ENCODE measurements at regions not wholly inside any gene's neighbourhood (a gene's known extent, or its start where the extent isn't known, plus 50 kb on each side); places are given as distances from the start of the nearest gene placed in this dataset.

- H3K36me3 ChIP-seq (replicated peaks; ENCODE audit: control insufficient read depth, insufficient read depth, low read length) = no peaks in the 10 kb centered on the region
- no peak for DNase-seq
- H3K4me3 ChIP-seq (ENCODE audit: insufficient read depth, low read depth, low read length) = no peak overlapping the region
- no peaks in the 10 kb centered on the region for H3K27me3 ChIP-seq (ENCODE audit: control insufficient read depth, insufficient read depth, low read length)
Observed at GRCh38 chr4:136489101-136489500, 1043.2 kb downstream of the PCDH18 start.

- no peaks in the 10 kb centered on the region for H3K27me3 ChIP-seq (ENCODE audit: control insufficient read depth, insufficient read depth, low read length)
- H3K4me3 ChIP-seq (ENCODE audit: insufficient read depth, low read depth, low read length) = no peak overlapping the region
- DNase-seq = no peak
- H3K36me3 ChIP-seq (replicated peaks; ENCODE audit: control insufficient read depth, insufficient read depth, low read length) = no peaks in the 10 kb centered on the region
Observed at GRCh38 chr4:136484996-136485395, 1047.3 kb downstream of the PCDH18 start.

GRCh38 chr4:136476753-136477152, 1055.5 kb downstream of the PCDH18 start:
- Histone ChIP-seq H3K27me3 (ENCODE audit: control insufficient read depth, insufficient read depth, low read length) (no peaks in the 10 kb centered on the region), H3K4me3 (ENCODE audit: insufficient read depth, low read depth, low read length) (no peak overlapping the region), H3K36me3 (replicated peaks; ENCODE audit: control insufficient read depth, insufficient read depth, low read length) (no peaks in the 10 kb centered on the region)
- DNase-seq = no peak

GRCh38 chr4:136471051-136471450, 1061.2 kb downstream of the PCDH18 start:
- DNase-seq = no peak
- H3K36me3 ChIP-seq (replicated peaks; ENCODE audit: control insufficient read depth, insufficient read depth, low read length) = no peaks in the 10 kb centered on the region

GRCh38 chr4:136465691-136466090, 1066.6 kb downstream of the PCDH18 start:
- H3K36me3 ChIP-seq (replicated peaks; ENCODE audit: control insufficient read depth, insufficient read depth, low read length) = no peaks in the 10 kb centered on the region
- no peak overlapping the region for H3K4me3 ChIP-seq (ENCODE audit: insufficient read depth, low read depth, low read length)
- no peaks in the 10 kb centered on the region for H3K27me3 ChIP-seq (ENCODE audit: control insufficient read depth, insufficient read depth, low read length)
- DNase-seq = no peak

More at GRCh38 chr4:136471051-136471450, 1061.2 kb downstream of the PCDH18 start:
- H3K4me3 ChIP-seq (ENCODE audit: insufficient read depth, low read depth, low read length) = no peak overlapping the region
- H3K27me3 ChIP-seq (ENCODE audit: control insufficient read depth, insufficient read depth, low read length) = no peaks in the 10 kb centered on the region

- Histone ChIP-seq H3K4me3 (ENCODE audit: insufficient read depth, low read depth, low read length) (no peak overlapping the region), H3K36me3 (replicated peaks; ENCODE audit: control insufficient read depth, insufficient read depth, low read length) (no peaks in the 10 kb centered on the region), H3K27me3 (ENCODE audit: control insufficient read depth, insufficient read depth, low read length) (no peaks in the 10 kb centered on the region)
- DNase-seq = no peak
Observed at GRCh38 chr4:136463941-136464340, 1068.4 kb downstream of the PCDH18 start.

GRCh38 chr4:136461533-136461932, 1070.8 kb downstream of the PCDH18 start:
- no peak for DNase-seq
- Histone ChIP-seq H3K27me3 (ENCODE audit: control insufficient read depth, insufficient read depth, low read length) (no peaks in the 10 kb centered on the region), H3K4me3 (ENCODE audit: insufficient read depth, low read depth, low read length) (no peak overlapping the region), H3K36me3 (replicated peaks; ENCODE audit: control insufficient read depth, insufficient read depth, low read length) (no peaks in the 10 kb centered on the region)

GRCh38 chr4:136458326-136458725, 1074.0 kb downstream of the PCDH18 start:
- Histone ChIP-seq H3K27me3 (ENCODE audit: control insufficient read depth, insufficient read depth, low read length) (no peaks in the 10 kb centered on the region), H3K36me3 (replicated peaks; ENCODE audit: control insufficient read depth, insufficient read depth, low read length) (no peaks in the 10 kb centered on the region), H3K4me3 (ENCODE audit: insufficient read depth, low read depth, low read length) (no peak overlapping the region)
- DNase-seq = no peak

GRCh38 chr4:136457577-136457976, 1074.7 kb downstream of the PCDH18 start:
- H3K27me3 ChIP-seq (ENCODE audit: control insufficient read depth, insufficient read depth, low read length) = no peaks in the 10 kb centered on the region
- no peaks in the 10 kb centered on the region for H3K36me3 ChIP-seq (replicated peaks; ENCODE audit: control insufficient read depth, insufficient read depth, low read length)
- H3K4me3 ChIP-seq (ENCODE audit: insufficient read depth, low read depth, low read length) = no peak overlapping the region
- DNase-seq = no peak

GRCh38 chr4:136457004-136457403, 1075.3 kb downstream of the PCDH18 start:
- Histone ChIP-seq H3K4me3 (ENCODE audit: insufficient read depth, low read depth, low read length) (no peak overlapping the region), H3K36me3 (replicated peaks; ENCODE audit: control insufficient read depth, insufficient read depth, low read length) (no peaks in the 10 kb centered on the region), H3K27me3 (ENCODE audit: control insufficient read depth, insufficient read depth, low read length) (no peaks in the 10 kb centered on the region)
- DNase-seq = no peak

GRCh38 chr4:136443006-136443405, 1089.3 kb downstream of the PCDH18 start:
- Histone ChIP-seq H3K27me3 (ENCODE audit: control insufficient read depth, insufficient read depth, low read length) (no peaks in the 10 kb centered on the region), H3K36me3 (replicated peaks; ENCODE audit: control insufficient read depth, insufficient read depth, low read length) (no peaks in the 10 kb centered on the region), H3K4me3 (ENCODE audit: insufficient read depth, low read depth, low read length) (no peak overlapping the region)
- DNase-seq = no peak

- H3K36me3 ChIP-seq (replicated peaks; ENCODE audit: control insufficient read depth, insufficient read depth, low read length) = no peaks in the 10 kb centered on the region
- DNase-seq = no peak
- no peak overlapping the region for H3K4me3 ChIP-seq (ENCODE audit: insufficient read depth, low read depth, low read length)
- no peaks in the 10 kb centered on the region for H3K27me3 ChIP-seq (ENCODE audit: control insufficient read depth, insufficient read depth, low read length)
Observed at GRCh38 chr4:136442447-136442846, 1089.8 kb downstream of the PCDH18 start.

GRCh38 chr4:136441629-136442282, 1090.5 kb downstream of the PCDH18 start:
- no peak for DNase-seq
- no peaks in the 10 kb centered on the region for H3K36me3 ChIP-seq (replicated peaks; ENCODE audit: control insufficient read depth, insufficient read depth, low read length)
- H3K4me3 ChIP-seq (ENCODE audit: insufficient read depth, low read depth, low read length) = no peak overlapping the region
- no peaks in the 10 kb centered on the region for H3K27me3 ChIP-seq (ENCODE audit: control insufficient read depth, insufficient read depth, low read length)

GRCh38 chr4:136438645-136439044, 1093.6 kb downstream of the PCDH18 start:
- Histone ChIP-seq H3K36me3 (replicated peaks; ENCODE audit: control insufficient read depth, insufficient read depth, low read length) (no peaks in the 10 kb centered on the region), H3K27me3 (ENCODE audit: control insufficient read depth, insufficient read depth, low read length) (no peaks in the 10 kb centered on the region), H3K4me3 (ENCODE audit: insufficient read depth, low read depth, low read length) (no peak overlapping the region)
- no peak for DNase-seq

- Histone ChIP-seq H3K4me3 (ENCODE audit: insufficient read depth, low read depth, low read length) (no peak overlapping the region), H3K27me3 (ENCODE audit: control insufficient read depth, insufficient read depth, low read length) (no peaks in the 10 kb centered on the region; the same call in 1 of the 2 replicates), H3K36me3 (replicated peaks; ENCODE audit: control insufficient read depth, insufficient read depth, low read length) (no peaks in the 10 kb centered on the region)
- DNase-seq = no peak
Observed at GRCh38 chr4:136424052-136424451, 1108.2 kb downstream of the PCDH18 start.

- Histone ChIP-seq H3K36me3 (replicated peaks; ENCODE audit: control insufficient read depth, insufficient read depth, low read length) (no peaks in the 10 kb centered on the region), H3K27me3 (ENCODE audit: control insufficient read depth, insufficient read depth, low read length) (no peaks in the 10 kb centered on the region), H3K4me3 (ENCODE audit: insufficient read depth, low read depth, low read length) (no peak overlapping the region)
- no peak for DNase-seq
Observed at GRCh38 chr4:136414981-136415380, 1117.3 kb downstream of the PCDH18 start.

Data from H7 (cell line).